ENCODE measurements at regions not wholly inside any gene's neighbourhood (a gene's known extent, or its start where the extent isn't known, plus 50 kb on each side); places are given as distances from the start of the nearest gene placed in this dataset.

DNA sequence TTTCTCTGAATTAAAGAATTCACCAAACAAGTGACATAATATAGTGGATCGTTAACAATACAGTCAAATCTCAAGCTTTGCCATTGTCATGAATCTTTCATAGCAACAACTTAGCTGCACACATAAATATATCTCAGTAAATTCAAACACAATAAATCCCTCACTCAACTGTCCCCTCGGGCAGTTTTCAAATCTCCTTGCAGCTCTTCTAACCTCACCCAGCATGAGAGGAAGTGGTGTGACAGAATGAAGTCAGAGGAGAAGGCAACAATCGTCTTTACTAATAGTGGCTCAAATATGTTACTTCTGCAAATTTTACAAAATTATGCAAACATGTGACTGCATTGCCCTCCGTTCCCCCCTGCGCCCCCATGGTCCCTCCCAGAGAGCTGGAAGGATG is 148.2 kb downstream of the RAP2A start:
- no peaks in the 10 kb centered on the region for H3K4me1 ChIP-seq (replicated peaks in 1 of 2; ENCODE audit: control insufficient read depth in 2 of 2, insufficient read depth in 2 of 2, low read length in 2 of 2)
- in situ Hi-C loops (cut with MboI) = no loop called here
- POLR2A ChIA-PET = no interaction called here

More for the DNA sequence above, 148.2 kb downstream of the RAP2A start:
- Histone ChIP-seq H3K4me2 (ENCODE audit: insufficient read depth, low read length) (no peak overlapping the region), H3K9me3 (replicated peaks; ENCODE audit: control insufficient read depth, insufficient read depth, low read depth, low read length) (no peaks in the 10 kb centered on the region), H3K27me3 (ENCODE audit: control insufficient read depth in 2 of 2, insufficient read depth in 2 of 2, low read length in 2 of 2) (no peaks in the 10 kb centered on the region; a peak in 1 of 5 replicates), H3K4me3 (no peak overlapping the region), H3K79me2 (ENCODE audit: control insufficient read depth, insufficient read depth, low read length) (no peaks in the 10 kb centered on the region), H3K27ac (ENCODE audit: extremely low read depth, low read depth, low read length) (no peak overlapping the region), H3K9me1 (ENCODE audit: control insufficient read depth, insufficient read depth, low read length) (no peaks in the 10 kb centered on the region), H3K36me3 (ENCODE audit: control insufficient read depth, insufficient read depth, low read length) (no peaks in the 10 kb centered on the region), H4K20me1 (replicated peaks; ENCODE audit: control insufficient read depth, insufficient read depth, low read length) (no peaks in the 10 kb centered on the region), H2AFZ (ENCODE audit: low read depth, low read length) (no peak overlapping the region), H3K9ac (ENCODE audit: insufficient read depth in 1 of 2, low read depth in 2 of 2, low read length in 2 of 2) (no peak overlapping the region)
- 0% methylated on average over 5 of the region's 5 CpGs for WGBS (ENCODE audit: insufficient coverage, low coverage, missing lambda C conversion rate)
- no TSS peak for BruUV-seq (replicated peaks)
- TF ChIP-seq BCLAF1 (IDR thresholded peaks at IDR 0.05; ENCODE audit: borderline replicate concordance in 1 of 2, control insufficient read depth in 1 of 2, low read depth in 2 of 2, low read length in 1 of 2) = no peak
- TF ChIP-seq, protein P1, sequence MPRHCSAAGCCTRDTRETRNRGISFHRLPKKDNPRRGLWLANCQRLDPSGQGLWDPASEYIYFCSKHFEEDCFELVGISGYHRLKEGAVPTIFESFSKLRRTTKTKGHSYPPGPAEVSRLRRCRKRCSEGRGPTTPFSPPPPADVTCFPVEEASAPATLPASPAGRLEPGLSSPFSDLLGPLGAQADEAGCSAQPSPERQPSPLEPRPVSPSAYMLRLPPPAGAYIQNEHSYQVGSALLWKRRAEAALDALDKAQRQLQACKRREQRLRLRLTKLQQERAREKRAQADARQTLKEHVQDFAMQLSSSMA (CRISPR knock-in tag; IDR thresholded peaks at IDR 0.05) = no peak
- no peak for TF ChIP-seq YBX1 (IDR thresholded peaks at IDR 0.05)
- no peak for ATAC-seq
- no peak for DNase-seq (ENCODE audit: extremely low read depth in 1 of 4, low spot score in 3 of 4)
- CTCF ChIA-PET (ENCODE audit: low intra/inter-chr PET ratio) = no interaction called here
- intact Hi-C loops (cut with micrococcal nuclease) = no loop called here
- no peak for FAIRE-seq

Data from K562 (cell line).